IPS-18a (cell line): ENCODE measurements at regions not wholly inside any gene's neighbourhood (a gene's known extent, or its start where the extent isn't known, plus 50 kb on each side); places are given as distances from the start of the nearest gene placed in this dataset.
A peak's percentile ranks its signal among the peaks of the same experiment; 100 is the strongest.

ENCODE experiments used
- H3K27ac ChIP-seq: one replicate; pipeline ENCODE4 v1.5.1; 2013; ENCODE audit warnings: low read length
- H3K27me3 ChIP-seq: one replicate; pipeline ENCODE4 v1.6.1; 2013; ENCODE audit warnings: mild to moderate bottlenecking, low read length; ENCODE audit not compliant: control insufficient read depth, insufficient read depth
- H3K36me3 ChIP-seq: one replicate; pipeline ENCODE4 v1.6.1; 2013; ENCODE audit warnings: low read depth, low read length; ENCODE audit not compliant: control insufficient read depth
- H3K4me1 ChIP-seq: one replicate; pipeline ENCODE4 v1.6.1; 2013; ENCODE audit warnings: low read depth, low read length; ENCODE audit not compliant: control insufficient read depth
- H3K4me3 ChIP-seq: one replicate; pipeline ENCODE4 v1.5.1; 2013; ENCODE audit warnings: low read length
- H3K9ac ChIP-seq: one replicate; pipeline ENCODE4 v1.6.1; 2013; ENCODE audit warnings: mild to moderate bottlenecking, low read length, moderate library complexity
- H3K9me3 ChIP-seq: one replicate; pipeline ENCODE4 v1.6.1; 2013; ENCODE audit warnings: low read depth, low read length; ENCODE audit not compliant: control insufficient read depth

GRCh38 chr1:70871790-70872189 is 175.8 kb downstream of the PTGER3 start:
- Histone ChIP-seq H3K4me3 (no peak overlapping the region), H3K9me3 (no peaks in the 10 kb centered on the region), H3K36me3 (no peaks in the 10 kb centered on the region), H3K9ac (no peak overlapping the region), H3K27ac (no peak overlapping the region), H3K27me3 (no peaks in the 10 kb centered on the region), H3K4me1 (no peaks in the 10 kb centered on the region)

- Histone ChIP-seq H3K36me3 (no peaks in the 10 kb centered on the region), H3K9ac (no peak overlapping the region), H3K4me3 (no peak overlapping the region), H3K9me3 (no peaks in the 10 kb centered on the region), H3K4me1 (no peaks in the 10 kb centered on the region), H3K27me3 (no peaks in the 10 kb centered on the region), H3K27ac (no peak overlapping the region)
Measured at GRCh38 chr1:70874063-70874462, 173.6 kb downstream of the PTGER3 start.

GRCh38 chr1:70874818-70875217 is 172.8 kb downstream of the PTGER3 start:
- Histone ChIP-seq H3K9ac (no peak overlapping the region), H3K27me3 (no peaks in the 10 kb centered on the region), H3K4me1 (no peaks in the 10 kb centered on the region), H3K4me3 (no peak overlapping the region), H3K27ac (no peak overlapping the region), H3K36me3 (no peaks in the 10 kb centered on the region), H3K9me3 (no peaks in the 10 kb centered on the region)

GRCh38 chr1:70877343-70877742 is 170.3 kb downstream of the PTGER3 start:
- H3K4me1 ChIP-seq = no peaks in the 10 kb centered on the region
- no peaks in the 10 kb centered on the region for H3K36me3 ChIP-seq
- H3K9me3 ChIP-seq = no peaks in the 10 kb centered on the region

GRCh38 chr1:70887936-70888335 is 159.7 kb downstream of the PTGER3 start:
- Histone ChIP-seq H3K27me3 (no peaks in the 10 kb centered on the region), H3K27ac (no peak overlapping the region), H3K9me3 (no peaks in the 10 kb centered on the region), H3K9ac (no peak overlapping the region), H3K4me1 (peaks cover 16% of the 10 kb centered on the region), H3K36me3 (no peaks in the 10 kb centered on the region), H3K4me3 (no peak overlapping the region)

More at GRCh38 chr1:70877343-70877742, 170.3 kb downstream of the PTGER3 start:
- H3K4me3 ChIP-seq = no peak overlapping the region
- H3K9ac ChIP-seq = no peak overlapping the region
- no peak overlapping the region for H3K27ac ChIP-seq
- H3K27me3 ChIP-seq = no peaks in the 10 kb centered on the region

GRCh38 chr1:70888722-70889121 is 158.9 kb downstream of the PTGER3 start:
- Histone ChIP-seq H3K27me3 (no peaks in the 10 kb centered on the region), H3K36me3 (no peaks in the 10 kb centered on the region), H3K27ac (no peak overlapping the region), H3K4me1 (peaks cover 16% of the 10 kb centered on the region), H3K9me3 (no peaks in the 10 kb centered on the region), H3K9ac (peak overlapping the region; percentile 33), H3K4me3 (peak overlapping the region; percentile 25)

GRCh38 chr1:70890408-70890807 is 157.2 kb downstream of the PTGER3 start:
- Histone ChIP-seq H3K27me3 (no peaks in the 10 kb centered on the region), H3K27ac (no peak overlapping the region), H3K4me1 (peaks cover 16% of the 10 kb centered on the region), H3K36me3 (no peaks in the 10 kb centered on the region), H3K9ac (no peak overlapping the region), H3K4me3 (no peak overlapping the region), H3K9me3 (no peaks in the 10 kb centered on the region)

- H3K27me3 ChIP-seq = no peaks in the 10 kb centered on the region
- no peak overlapping the region for H3K27ac ChIP-seq
- H3K4me1 ChIP-seq = peaks cover 16% of the 10 kb centered on the region
- no peak overlapping the region for H3K4me3 ChIP-seq
- H3K9me3 ChIP-seq = no peaks in the 10 kb centered on the region
- H3K9ac ChIP-seq = no peak overlapping the region
- no peaks in the 10 kb centered on the region for H3K36me3 ChIP-seq
Measured at GRCh38 chr1:70891051-70891843, 156.4 kb downstream of the PTGER3 start.

GRCh38 chr1:70892140-70892539 is 155.5 kb downstream of the PTGER3 start:
- H3K4me1 ChIP-seq = peaks cover 16% of the 10 kb centered on the region
- H3K4me3 ChIP-seq = no peak overlapping the region
- H3K27ac ChIP-seq = no peak overlapping the region
- H3K36me3 ChIP-seq = no peaks in the 10 kb centered on the region
- no peak overlapping the region for H3K9ac ChIP-seq
- no peaks in the 10 kb centered on the region for H3K9me3 ChIP-seq
- H3K27me3 ChIP-seq = no peaks in the 10 kb centered on the region

- H3K9me3 ChIP-seq = no peaks in the 10 kb centered on the region
- H3K4me1 ChIP-seq = peaks cover 14% of the 10 kb centered on the region
- no peak overlapping the region for H3K4me3 ChIP-seq
- H3K27ac ChIP-seq = no peak overlapping the region
- no peak overlapping the region for H3K9ac ChIP-seq
- H3K36me3 ChIP-seq = no peaks in the 10 kb centered on the region
- H3K27me3 ChIP-seq = no peaks in the 10 kb centered on the region
Measured at GRCh38 chr1:70892930-70893329, 154.7 kb downstream of the PTGER3 start.

GRCh38 chr1:70893381-70893780 is 154.2 kb downstream of the PTGER3 start:
- Histone ChIP-seq H3K4me3 (no peak overlapping the region), H3K4me1 (peaks cover 10% of the 10 kb centered on the region), H3K27ac (no peak overlapping the region), H3K27me3 (no peaks in the 10 kb centered on the region), H3K9ac (no peak overlapping the region), H3K9me3 (no peaks in the 10 kb centered on the region), H3K36me3 (no peaks in the 10 kb centered on the region)

GRCh38 chr1:70895531-70895930 is 152.1 kb downstream of the PTGER3 start:
- no peak overlapping the region for H3K9ac ChIP-seq
- no peaks in the 10 kb centered on the region for H3K9me3 ChIP-seq
- no peak overlapping the region for H3K27ac ChIP-seq
- no peaks in the 10 kb centered on the region for H3K4me1 ChIP-seq
- H3K4me3 ChIP-seq = no peak overlapping the region
- H3K27me3 ChIP-seq = no peaks in the 10 kb centered on the region
- H3K36me3 ChIP-seq = no peaks in the 10 kb centered on the region
